Stomach (tissue), 4 donors: ENCODE measurements at regions not wholly inside any gene's neighbourhood (a gene's known extent, or its start where the extent isn't known, plus 50 kb on each side); places are given as distances from the start of the nearest gene placed in this dataset.

ENCODE experiments used
- CTCF ChIP-seq, 7 experiments: fragments of 450-650 bp in 4 of 7; fragments of 200-600 bp in 3 of 7; sonication (generic) in 3 of 7; IDR thresholded peaks; one replicate each; pipeline ENCODE4 v1.5.1; 2016 to 2019; ENCODE audit warnings: antibody characterized with exemption in 7 of 7, control low read depth in 2 of 7, mild to moderate bottlenecking in 1 of 7
- EP300 ChIP-seq: sonication (generic); formaldehyde crosslinking; IDR thresholded peaks from one replicate; pipeline ENCODE4 v1.6.1; 2017; ENCODE audit warnings: antibody characterized with exemption
- POLR2A ChIP-seq, 4 donors: fragments of 450-650 bp; IDR thresholded peaks; one replicate each; pipeline ENCODE4 v1.6.1; 2016; ENCODE audit warnings: antibody characterized with exemption in 4 of 4, control low read depth in 2 of 4, mild to moderate bottlenecking in 1 of 4, moderate library complexity in 1 of 4

DNA sequence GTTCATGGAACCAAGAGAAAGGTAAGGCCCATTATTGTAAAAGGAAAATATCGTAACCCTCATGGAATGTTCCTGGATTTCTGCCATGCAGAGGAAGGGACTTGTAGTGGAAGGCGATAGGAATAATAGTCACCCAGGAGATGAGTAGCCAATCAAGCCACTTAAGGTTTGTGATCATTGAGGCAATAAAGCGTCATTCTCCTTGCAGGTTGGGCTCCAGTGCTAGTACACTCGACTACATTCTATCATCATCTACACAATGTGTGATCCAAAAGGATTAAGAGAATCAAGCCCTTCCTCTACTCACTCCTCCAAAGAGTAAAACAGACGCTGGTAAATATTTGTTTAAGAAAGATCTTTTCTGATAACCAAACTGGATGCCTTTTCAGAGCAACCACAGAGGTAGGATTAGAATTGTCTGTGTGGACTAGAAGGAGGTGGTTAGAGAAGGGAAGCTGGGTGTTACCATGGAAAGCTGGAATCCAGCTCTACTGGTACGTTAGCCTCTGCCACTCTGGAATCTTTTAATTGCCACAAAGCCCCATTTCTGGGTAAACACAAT is 245.7 kb downstream of the IKZF2 start:
- TF ChIP-seq CTCF (IDR thresholded peaks at IDR 0.05), result no peak
- no peak for TF ChIP-seq POLR2A (IDR thresholded peaks at IDR 0.05)
- TF ChIP-seq EP300, result no peak
